ENCODE measurements at regions not wholly inside any gene's neighbourhood (a gene's known extent, or its start where the extent isn't known, plus 50 kb on each side); places are given as distances from the start of the nearest gene placed in this dataset.

DNA sequence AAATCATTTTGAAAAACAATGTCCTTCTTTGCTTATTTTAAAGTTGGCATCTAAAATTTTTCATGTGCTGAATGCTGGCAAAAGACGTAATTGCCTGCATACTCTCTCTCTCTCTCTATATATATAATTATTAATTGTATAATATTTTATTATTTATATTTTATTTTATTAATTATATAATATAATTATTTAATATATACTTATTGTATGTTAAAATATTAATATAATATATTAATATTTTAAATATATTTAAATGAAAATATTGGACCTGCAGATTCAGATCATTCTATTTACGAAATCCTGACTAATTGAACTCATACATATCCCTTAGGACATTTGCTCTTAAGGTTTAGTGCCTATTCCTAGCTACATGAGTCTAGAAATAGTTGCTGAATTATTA is 144.7 kb upstream of the VCX start:
- intact Hi-C loops (cut with micrococcal nuclease) (no loop called here), dilution Hi-C loops (cut with MboI; ENCODE audit: extremely low pct_ligation_motif_present, low sequenced_read_pairs) (no loop called here)
- no peaks in the 10 kb centered on the region for H3K36me3 ChIP-seq (ENCODE audit: control insufficient read depth in 2 of 2, extremely low read depth in 1 of 2, insufficient read depth in 2 of 2, low read length in 2 of 2)
- POLR2A ChIA-PET = no interaction called here
- H3K4me1 ChIP-seq (ENCODE audit: control insufficient read depth, extremely low read depth, insufficient read depth, low read length) = no peaks in the 10 kb centered on the region
- H4K20me1 ChIP-seq (replicated peaks; ENCODE audit: control insufficient read depth, extremely low read depth, insufficient read depth, low read length) = no peaks in the 10 kb centered on the region
- H3K9me1 ChIP-seq (replicated peaks; ENCODE audit: control insufficient read depth, extremely low read depth, insufficient read depth, low read length) = no peaks in the 10 kb centered on the region
- no peak overlapping the region for H3K27ac ChIP-seq (ENCODE audit: insufficient read depth, low read depth, low read length)
- H2AFZ ChIP-seq (ENCODE audit: low read depth, low read length) = no peak overlapping the region
- DNase-seq (ENCODE audit: low read depth, low spot score) = no peak
- H3K9ac ChIP-seq (replicated peaks; ENCODE audit: extremely low read depth, insufficient read depth, low read length) = no peak overlapping the region
- no TSS peak for BruUV-seq (replicated peaks)
- H3K27me3 ChIP-seq (ENCODE audit: control insufficient read depth in 2 of 2, insufficient read depth in 2 of 2, low read length in 2 of 2) = no peaks in the 10 kb centered on the region
- CTCF ChIA-PET = no interaction called here
- H3K79me2 ChIP-seq (ENCODE audit: control insufficient read depth, insufficient read depth, low read length) = no peaks in the 10 kb centered on the region
- no peak overlapping the region for H3K4me3 ChIP-seq (replicated peaks in 1 of 3; ENCODE audit: insufficient read depth in 1 of 3, low read depth in 1 of 3, low read length in 3 of 3)
- TF ChIP-seq POLR2AphosphoS5 (IDR thresholded peaks at IDR 0.05; ENCODE audit: insufficient read depth, low read depth, low read length) (no peak), JUN (IDR thresholded peaks at IDR 0.05; ENCODE audit: borderline replicate concordance, insufficient read depth, insufficient read length, low read depth) (no peak), MYC (IDR thresholded peaks at IDR 0.05; ENCODE audit: low read depth, low read length) (no peak), GATA2 (IDR thresholded peaks at IDR 0.05; ENCODE audit: insufficient read depth, insufficient read length, low read depth, low read length) (no peak), EZH2 (IDR thresholded peaks at IDR 0.05; ENCODE audit: borderline replicate concordance, low read depth, low read length, severe bottlenecking) (no peak), FOS (IDR thresholded peaks at IDR 0.05; ENCODE audit: borderline replicate concordance, insufficient read depth, low read length) (no peak), POLR2A (IDR thresholded peaks at IDR 0.05; ENCODE audit: low read depth, low read length) (no peak)
- TF ChIP-seq, protein P1, sequence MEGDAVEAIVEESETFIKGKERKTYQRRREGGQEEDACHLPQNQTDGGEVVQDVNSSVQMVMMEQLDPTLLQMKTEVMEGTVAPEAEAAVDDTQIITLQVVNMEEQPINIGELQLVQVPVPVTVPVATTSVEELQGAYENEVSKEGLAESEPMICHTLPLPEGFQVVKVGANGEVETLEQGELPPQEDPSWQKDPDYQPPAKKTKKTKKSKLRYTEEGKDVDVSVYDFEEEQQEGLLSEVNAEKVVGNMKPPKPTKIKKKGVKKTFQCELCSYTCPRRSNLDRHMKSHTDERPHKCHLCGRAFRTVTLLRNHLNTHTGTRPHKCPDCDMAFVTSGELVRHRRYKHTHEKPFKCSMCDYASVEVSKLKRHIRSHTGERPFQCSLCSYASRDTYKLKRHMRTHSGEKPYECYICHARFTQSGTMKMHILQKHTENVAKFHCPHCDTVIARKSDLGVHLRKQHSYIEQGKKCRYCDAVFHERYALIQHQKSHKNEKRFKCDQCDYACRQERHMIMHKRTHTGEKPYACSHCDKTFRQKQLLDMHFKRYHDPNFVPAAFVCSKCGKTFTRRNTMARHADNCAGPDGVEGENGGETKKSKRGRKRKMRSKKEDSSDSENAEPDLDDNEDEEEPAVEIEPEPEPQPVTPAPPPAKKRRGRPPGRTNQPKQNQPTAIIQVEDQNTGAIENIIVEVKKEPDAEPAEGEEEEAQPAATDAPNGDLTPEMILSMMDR (IDR thresholded peaks at IDR 0.05; ENCODE audit: extremely low read depth in 1 of 2, insufficient read depth in 1 of 2, low read depth in 1 of 2, low read length in 2 of 2) = no peak
- TF ChIP-seq, protein P2, sequence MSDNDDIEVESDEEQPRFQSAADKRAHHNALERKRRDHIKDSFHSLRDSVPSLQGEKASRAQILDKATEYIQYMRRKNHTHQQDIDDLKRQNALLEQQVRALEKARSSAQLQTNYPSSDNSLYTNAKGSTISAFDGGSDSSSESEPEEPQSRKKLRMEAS (IDR thresholded peaks at IDR 0.05; ENCODE audit: insufficient read depth, insufficient read length) = no peak
- no peak overlapping the region for H3K4me2 ChIP-seq (ENCODE audit: insufficient read depth, low read length)
- FAIRE-seq = no peak
- no peaks in the 10 kb centered on the region for H3K9me3 ChIP-seq (replicated peaks; ENCODE audit: control insufficient read depth, insufficient read depth, low read length)
